NCI-H146 treated with DMSO at 0.1 percent for 48 hours (cell line): ENCODE measurements at regions not wholly inside any gene's neighbourhood (a gene's known extent, or its start where the extent isn't known, plus 50 kb on each side); places are given as distances from the start of the nearest gene placed in this dataset.

ENCODE experiments used
- DNase-seq: peaks from one replicate; lab custom pipeline; 2025; ENCODE audit not compliant: unreplicated experiment; lab: John Stamatoyannopoulos, UW

DNA sequence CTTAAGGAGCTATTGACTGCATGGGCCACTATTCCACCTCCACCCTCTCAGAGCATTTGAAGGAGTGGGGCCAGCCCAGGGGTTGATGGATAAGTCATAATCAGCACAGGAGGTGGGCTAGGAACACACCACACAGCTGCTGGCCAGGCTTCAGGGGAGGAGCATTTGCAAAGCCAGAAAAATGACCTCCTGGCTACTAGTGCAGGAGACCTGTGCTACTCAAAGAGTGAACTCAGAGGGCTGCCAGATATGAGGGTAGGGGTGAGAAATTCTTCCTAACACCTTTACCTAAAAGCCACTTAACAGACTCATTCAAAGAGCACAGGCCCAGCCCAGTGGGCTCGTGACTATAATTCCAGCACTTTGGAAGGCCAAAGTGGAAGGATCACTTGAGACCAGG lies 210.8 kb downstream of the TBXT start:
- no peak for DNase-seq

DNA sequence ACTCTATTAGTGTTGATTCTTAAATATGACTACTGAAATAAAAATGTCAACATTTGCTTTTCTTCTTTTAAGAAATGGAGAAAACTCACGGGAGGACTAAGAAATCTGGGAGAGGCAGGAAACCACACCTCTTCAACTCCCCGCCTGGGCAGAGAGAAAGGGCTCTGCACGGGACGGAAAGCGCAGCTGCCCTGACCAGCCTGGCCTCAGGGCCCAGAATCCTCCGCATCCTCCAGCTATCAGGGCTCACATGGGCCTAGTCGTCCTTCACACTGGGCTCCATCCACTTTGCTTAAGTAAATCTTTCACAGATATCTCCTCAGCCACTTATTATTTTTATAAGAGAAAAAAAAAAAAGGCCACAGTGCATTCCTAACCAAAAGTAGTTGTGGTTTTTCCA lies 215.1 kb downstream of the TBXT start:
- no peak for DNase-seq

DNA sequence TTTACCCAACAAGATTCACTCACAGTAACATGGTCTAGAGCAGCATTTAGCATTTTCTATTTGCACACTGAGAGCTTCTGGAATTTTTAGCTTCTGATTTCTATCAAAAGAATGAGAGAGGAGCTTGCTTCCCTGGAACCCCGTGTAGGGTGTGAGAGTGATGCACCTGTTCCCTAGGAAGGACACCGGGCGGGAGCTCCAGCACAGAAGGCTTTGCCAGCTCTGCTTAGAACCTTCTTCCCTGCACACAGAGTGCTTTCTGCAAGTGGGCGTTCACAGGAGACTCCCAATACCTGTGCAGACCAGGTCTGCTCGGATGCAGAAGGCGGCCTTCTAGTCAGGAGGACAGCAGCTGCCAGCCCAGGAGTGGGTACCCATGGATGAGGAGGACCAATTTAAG lies 217.3 kb downstream of the TBXT start:
- DNase-seq: no peak

DNA sequence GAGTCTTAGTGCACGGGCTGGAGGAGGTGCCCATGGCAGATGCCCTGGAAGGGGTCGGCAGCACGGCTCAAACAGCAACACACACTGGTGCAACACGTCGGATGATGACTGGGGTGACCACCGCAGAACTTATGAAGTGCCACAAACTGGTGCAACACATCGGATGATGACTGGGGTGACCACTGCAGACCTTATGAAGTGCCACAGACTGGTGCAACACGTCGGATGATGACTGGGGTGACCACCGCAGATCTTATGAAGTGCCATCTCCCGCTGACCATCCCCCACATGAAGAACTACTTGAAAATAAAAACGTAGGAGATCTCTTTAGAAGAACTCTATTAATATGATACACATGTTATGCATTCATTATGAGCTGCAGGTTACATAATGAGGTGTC lies 218.3 kb downstream of the TBXT start:
- DNase-seq: no peak

DNA sequence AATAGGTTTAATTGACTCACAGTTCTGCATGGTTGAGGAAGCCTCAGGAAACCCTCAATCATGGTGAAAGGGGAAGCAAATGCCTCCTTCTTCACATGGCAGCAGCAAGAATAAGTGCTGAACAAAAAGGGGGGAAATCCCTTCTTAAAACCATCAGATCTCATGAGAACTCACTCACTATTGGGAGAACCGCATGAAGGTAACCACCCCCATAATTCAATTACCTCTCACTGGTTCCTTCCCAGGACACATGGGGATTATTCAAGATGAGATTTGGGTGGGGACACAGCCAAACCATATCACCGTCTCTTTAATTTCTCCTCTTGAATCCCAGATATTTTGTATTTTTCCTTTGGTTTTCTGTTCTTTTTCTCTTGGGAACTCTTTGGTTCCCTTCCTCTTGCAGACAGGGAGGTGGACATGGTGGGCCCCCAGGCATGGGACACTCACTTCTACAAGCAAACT lies 223.6 kb downstream of the TBXT start:
- no peak for DNase-seq

DNA sequence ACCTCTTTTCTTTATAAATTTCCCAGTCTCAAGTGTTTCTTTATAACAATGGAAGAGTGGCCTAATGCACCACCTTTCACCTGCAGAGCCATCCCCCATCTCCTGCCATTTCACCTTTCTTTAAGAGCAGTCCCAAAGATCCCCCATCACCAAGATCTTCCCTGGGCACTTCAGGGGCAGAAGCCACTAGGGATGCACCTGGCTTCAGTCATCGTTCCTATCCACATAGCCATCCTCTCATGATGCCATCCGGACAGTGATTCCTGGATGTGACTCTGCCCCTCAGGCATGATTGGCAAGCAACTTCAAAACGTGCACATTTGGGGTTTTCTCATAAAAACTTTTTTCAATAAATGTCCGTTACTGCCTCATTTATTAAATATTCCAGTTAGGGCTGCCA lies 225.9 kb downstream of the TBXT start:
- DNase-seq: no peak

DNA sequence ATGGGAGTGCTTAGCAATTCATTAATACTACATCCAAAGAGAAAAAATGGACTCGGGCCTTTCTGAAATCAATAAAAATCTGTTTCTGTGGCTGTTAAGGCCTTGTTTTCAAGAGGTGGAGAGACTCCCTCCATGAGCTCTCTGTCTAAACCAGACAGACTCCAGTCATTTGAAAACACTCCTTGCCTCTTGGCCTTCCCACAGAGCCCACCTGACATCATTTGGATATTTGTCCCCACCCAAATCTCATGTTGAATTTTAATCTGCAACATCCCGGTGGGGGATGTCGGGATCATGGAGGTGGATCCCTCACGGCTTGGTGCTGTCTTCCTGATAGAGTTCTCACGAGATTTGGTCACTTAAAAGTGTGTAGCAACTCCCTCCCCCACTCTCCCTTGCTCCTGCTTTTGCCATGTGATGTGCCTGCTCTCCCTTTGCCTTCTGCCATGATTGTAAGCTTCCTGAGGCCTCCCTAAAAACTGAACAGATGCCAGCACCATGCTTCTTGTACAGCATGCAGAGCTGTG lies 226.3 kb downstream of the TBXT start:
- no peak for DNase-seq

DNA sequence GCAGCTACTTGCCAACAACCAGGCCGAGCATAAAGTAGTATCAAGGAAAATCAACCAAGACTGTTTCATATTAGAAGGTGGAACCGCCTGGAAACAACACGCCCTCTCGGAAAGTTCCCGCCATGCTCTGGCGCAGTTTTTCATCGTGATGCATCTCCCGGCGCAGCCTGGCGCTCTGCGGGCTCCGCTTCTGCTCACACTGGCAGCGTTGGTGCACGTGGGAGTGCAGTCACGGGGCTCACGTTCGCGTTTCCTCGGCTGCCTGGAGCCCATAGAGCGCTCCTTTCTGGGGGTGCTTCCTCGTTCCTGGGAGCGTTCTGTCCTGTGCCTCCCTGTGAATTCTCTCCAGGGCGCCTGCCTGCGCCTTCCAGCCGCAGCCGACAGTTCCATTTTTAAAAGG lies 227.3 kb downstream of the TBXT start:
- DNase-seq: no peak

DNA sequence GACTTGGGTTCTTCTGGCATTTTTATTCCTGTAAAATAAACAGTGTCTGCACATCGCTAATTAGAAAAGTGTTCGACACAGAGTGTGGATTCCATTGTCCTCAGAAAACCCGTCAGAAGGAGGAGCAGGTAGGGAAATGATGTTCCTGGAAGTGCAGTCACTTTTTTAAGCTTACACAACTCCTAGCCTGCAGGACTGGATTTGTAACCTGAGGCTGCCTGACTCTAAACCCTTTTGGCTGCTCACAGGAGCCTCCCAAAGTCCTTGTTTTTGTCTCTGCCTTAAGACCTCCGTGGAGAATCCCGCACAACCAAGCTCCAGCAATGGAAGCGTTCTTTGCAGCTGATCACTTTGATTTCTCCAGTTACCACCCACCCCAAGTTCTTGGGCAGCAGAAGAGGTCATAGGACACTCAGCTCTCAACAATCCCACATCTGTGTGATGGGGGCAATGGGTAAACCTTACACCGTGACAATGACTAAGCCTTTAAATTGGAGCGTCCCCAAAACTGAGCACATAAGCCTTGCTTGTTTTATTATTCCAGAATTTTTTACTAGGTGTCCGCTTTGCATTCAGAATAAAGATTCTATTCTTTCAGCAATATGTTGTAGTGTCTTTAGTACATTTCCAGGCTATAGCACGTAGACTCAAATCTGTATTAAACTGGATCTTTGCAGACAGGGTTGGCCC lies 227.9 kb downstream of the TBXT start:
- DNase-seq: no peak

DNA sequence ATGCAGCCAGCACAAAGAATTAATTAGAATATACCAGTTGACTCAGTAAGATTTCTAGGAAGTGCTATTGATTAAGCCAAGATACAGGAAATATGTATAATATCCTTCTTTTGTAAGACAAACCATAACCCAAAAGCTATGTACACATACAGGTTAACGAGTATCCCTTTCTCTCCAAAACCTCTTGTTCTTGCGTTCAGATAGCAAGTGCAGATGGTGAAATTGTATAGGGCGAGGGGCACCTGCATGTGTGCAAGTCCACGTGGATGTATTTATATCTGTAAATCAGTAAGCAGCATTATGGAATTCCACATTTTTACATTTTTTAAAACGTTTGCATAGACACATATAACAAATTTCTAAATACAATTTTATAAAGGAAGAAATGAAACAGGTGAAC lies 228.6 kb downstream of the TBXT start:
- DNase-seq: no peak

DNA sequence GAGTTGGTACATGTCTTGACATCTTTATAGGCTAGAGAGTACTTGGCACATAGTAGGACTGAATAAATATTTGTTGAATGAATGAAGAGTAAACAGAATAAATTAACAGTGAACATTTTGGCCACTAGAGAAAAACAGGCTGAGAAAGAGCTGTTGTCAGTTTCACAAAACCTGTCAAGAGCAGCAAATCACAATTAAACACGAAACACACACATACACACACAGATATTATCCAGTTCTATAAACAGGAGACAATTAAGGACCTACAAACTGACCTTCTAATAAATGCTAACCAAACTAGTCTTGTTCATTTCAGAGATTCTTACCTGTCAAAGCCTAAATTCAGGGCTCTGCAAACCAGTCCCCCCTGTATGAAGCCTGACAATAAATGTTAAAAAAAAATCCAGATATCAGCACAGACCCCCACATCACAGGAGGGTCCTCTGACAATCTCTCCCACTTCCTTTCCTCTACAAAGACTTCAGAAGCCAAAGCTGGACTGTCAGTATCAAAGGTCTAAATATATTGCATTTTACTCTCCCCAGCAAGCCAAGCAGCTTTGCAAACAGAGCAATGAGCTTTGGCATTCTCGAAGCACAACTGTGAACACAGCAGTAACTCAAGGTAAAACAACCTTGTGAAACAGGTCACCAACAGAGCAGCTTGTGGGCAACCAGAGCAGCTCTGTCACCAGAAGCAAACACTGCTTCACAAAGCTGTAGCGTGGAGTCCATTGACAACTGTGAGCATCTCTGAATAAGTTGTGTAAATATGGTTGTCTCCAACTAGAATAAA lies 229.9 kb downstream of the TBXT start:
- DNase-seq: no peak

DNA sequence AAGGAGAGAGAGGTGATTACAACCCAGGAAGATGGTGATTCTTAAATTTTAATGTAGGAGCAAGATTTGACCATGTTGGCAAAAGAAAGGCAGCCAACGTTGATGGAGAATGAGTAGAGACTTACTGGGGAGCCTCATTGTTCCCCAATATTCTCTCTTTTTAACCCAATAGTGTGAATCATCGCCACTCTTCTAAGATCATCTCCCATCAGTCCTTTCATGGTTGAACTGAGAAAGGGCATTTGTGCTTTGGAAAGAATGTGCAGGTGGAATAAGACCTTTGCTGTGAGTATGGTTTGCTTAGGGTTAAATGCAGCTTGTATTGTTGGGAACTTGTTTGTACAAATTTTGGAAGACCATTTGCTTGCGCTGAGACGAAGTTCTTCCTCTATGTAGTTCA lies 231.0 kb downstream of the TBXT start:
- no peak for DNase-seq

DNA sequence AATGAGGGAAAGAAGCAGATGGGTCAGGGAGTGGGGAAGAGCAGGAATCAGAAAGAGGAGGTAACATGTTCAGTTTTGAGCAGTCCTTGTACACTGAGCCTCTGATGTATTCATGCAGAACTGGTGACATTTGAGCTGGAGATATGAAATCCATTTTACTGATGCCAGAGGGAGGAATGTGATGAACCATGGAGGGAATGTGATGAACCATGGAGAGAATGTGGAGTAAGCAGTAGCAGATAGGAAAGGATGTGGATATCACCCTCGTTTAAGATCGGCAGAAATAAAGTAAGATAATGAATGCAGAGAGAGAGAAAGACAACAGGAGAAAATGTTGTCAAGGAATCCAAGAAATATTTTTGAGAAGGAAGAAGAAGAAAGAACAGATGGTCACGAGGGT lies 231.6 kb downstream of the TBXT start:
- no peak for DNase-seq

DNA sequence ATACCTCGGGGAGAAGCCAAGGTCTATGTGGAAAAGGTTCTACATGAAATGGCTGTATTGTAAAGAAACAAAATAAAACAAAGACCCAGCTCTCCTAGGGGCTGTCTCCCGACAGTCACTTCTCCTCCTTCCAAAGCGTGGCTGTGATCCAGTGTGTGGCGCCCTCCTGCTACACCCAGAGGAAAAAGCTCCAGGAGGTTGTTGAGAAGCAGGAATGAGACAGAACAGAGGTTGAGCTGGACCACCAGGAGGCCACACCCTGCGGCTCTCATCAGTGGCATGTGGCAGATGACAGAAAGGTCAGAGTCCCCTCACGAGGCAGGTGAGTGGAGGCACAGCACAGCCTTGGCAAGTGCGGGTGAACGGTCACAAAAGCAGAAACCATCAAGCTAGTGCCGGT lies 236.0 kb downstream of the TBXT start:
- no peak for DNase-seq

DNA sequence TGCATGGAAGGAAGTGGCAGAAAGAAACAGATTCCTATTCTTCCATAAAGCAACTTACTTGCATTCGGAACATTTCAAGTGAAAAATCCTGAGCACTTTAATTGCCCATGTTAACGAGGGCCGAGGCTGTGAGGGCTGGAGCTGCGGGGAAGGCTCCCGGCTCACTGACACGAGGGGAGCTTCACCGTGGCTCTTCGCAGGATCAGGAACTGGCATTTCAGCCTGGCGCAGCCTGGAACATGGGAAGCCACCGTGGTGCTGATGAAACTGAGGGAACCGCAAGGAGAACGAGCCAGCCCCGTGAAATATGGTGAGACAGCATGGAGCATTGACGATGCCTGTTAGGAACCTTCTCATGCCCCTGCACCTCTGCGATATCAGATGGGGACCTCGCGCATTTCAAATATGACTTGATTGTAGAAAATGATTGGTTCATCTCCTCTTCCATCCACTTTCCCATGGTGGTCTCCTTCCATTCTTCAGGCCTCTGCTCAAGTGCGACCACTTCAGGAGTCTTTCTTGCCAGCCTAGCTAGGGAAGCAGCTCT lies 236.9 kb downstream of the TBXT start:
- DNase-seq: no peak

DNA sequence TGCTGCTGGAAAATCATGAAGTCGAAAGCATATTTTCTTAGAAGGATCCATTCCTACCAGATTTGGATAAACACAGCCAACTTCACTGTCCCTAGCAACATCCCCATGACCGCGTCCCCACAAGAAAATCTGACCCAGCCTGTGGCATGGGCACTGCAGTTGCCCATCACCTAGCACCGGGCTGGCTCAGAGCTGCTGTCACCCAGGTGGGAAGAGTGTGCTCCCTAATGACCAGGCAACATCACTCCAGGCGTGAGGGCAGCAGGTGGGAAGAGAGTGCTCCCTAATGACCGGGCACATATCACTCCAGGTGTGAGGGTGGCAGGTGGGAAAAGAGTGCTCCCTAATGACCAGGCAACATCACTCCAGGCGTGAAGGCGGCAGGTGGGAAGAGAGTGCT lies 238.0 kb downstream of the TBXT start:
- DNase-seq: no peak

DNA sequence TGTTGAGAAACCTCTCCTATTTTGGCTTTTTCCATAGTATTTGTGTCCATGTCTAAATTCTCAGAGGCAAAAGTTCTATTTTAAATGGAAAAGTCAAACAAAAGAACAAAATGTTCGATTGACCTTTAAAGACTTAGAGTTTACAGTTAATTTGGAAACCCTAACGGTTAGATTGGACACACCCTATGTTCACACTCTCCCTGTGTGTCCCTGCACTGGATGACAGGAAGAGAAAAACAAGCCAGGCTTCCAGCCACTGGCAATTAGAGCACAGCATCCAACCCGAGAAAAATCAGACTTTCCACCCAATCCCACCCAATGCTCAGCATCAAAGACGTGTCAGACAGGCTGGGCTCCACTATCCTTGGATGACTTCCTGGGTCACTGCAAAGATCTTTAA lies 241.3 kb downstream of the TBXT start:
- DNase-seq: no peak

DNA sequence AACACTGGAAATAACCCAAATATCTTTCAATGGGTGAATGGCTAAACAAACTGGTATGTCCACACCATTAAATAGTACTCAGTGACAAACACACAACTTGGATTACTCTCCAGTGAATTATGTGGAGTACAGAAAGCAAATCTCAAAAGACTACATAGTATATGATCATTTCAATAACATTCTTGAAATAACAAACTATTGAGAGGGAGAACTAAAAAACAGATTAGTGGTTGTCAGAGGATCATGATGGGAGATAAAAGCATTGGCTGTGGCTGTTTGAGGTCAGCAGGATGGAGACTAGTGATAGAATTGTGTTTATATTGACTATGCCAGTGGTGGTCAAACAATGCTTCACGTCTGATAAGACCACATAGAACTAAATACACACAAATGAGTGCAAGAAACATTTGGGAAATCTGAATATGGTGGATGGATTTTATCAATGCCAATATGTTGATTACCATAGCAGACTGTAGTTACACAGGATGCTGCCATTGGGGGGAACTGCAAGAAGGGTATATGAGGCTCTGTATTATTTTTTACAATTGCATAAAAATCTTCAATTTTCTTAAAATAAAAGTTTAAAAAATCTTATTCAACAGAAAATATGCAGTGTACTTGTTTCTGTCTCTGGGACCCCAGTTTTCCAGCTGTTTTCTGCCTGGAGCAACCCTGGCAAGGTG lies 242.0 kb downstream of the TBXT start:
- DNase-seq: no peak

DNA sequence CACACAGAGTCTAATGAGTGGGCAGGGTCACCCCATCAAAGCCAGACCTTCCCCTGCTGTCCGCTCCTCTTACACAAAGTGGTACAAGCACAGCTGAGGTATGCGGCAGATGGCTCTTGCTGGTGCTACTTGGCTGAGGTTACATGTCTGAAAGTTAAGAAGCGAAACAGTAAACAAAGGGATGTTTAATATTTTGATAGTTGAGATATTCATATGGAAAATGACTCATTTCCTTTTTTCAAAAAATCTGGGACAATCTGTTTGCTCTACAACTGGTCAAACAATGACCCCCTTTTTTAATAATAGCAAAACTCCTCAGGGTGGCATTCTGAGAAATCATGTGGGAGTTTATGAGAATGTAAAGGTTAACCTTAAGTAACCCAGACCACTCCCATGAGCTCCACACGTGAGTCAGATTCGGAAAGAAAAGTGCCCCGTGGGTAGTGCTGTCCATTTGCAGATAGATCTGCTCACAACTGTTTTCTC lies 245.3 kb downstream of the TBXT start:
- DNase-seq: no peak

DNA sequence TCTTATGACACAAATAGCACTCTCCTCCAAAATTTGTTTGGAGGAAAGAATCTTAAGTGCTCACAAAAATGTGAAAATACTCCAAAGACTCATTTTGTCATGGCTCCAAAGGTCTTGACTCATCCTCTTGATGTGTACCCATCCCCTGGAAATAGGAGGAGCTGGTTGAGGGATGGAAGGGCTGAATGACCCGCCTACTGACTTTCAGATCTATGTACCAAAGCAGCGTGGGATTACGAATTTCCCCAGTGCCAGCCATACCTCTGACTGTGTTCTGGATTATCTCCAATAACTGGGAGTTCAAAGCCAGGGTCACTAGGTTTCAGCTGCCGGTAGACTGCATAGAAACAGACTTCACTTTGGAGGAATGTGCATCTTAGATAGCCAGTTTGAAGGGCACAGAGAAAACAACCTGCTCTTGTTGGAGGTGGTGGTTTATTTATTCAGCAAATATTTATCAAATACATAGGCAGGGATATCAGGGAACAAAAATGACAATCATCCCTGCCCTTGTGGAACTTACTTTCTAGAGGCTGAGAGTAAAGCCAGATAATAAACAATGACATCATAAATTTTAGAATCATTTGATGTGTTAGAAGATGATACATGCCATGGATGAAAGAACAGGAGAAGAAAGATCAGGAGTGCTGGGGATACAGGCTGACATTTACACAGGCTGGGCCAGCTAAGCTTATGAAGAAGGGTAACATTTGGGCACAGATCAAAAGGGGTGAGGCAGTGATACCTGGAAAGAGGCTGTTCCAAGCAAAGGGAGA lies 246.6 kb downstream of the TBXT start:
- DNase-seq: no peak

DNA sequence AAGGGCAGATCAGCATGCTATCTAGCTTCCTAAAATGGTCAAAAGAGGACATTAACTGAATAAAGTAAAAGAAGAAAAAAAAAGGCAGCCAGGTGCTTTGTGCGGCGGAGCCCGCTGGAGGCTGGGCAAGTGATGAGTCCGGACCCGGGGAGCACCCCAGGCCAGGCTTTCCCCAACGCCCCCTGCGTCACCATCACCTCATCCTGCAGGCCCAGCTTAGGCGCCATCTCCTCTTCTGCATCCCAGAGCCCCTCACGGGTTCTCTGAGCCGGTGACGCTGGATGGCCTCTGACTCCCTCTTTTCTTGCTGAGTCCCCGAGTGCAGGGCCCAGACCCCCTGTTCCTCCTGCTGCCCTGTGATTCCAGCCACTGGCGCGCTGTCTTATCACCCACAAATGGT lies 250.1 kb downstream of the TBXT start:
- no peak for DNase-seq
